GM12875 (cell line): ENCODE measurements at regions not wholly inside any gene's neighbourhood (a gene's known extent, or its start where the extent isn't known, plus 50 kb on each side); places are given as distances from the start of the nearest gene placed in this dataset.

ENCODE experiments used
- H3K4me3 ChIP-seq: one replicate; pipeline ENCODE4 v1.5.1; 2011; ENCODE audit warnings: low read depth, low read length, control low read depth
- CTCF ChIP-seq: IDR thresholded peaks from 2 replicates; pipeline ENCODE4 v1.5.1; 2011; ENCODE audit warnings: low read depth, mild to moderate bottlenecking, control low read depth, inconsistent platforms, low read length, moderate library complexity, borderline replicate concordance; ENCODE audit not compliant: insufficient read depth

- no peak overlapping the region for H3K4me3 ChIP-seq
- TF ChIP-seq CTCF = no peak
Measured at GRCh38 chr16:80066805-80067580, 466.5 kb upstream of the MAF start.

- TF ChIP-seq CTCF = no peak
- no peak overlapping the region for H3K4me3 ChIP-seq
Measured at GRCh38 chr16:80065541-80065940, 465.0 kb upstream of the MAF start.

- no peak overlapping the region for H3K4me3 ChIP-seq
- TF ChIP-seq CTCF = no peak
Measured at GRCh38 chr16:80063713-80064069, 463.2 kb upstream of the MAF start.

GRCh38 chr16:80063031-80063712, 462.6 kb upstream of the MAF start:
- TF ChIP-seq CTCF = no peak
- H3K4me3 ChIP-seq = no peak overlapping the region

- no peak overlapping the region for H3K4me3 ChIP-seq
Measured at GRCh38 chr16:80062361-80063030, 462.0 kb upstream of the MAF start.

GRCh38 chr16:80060470-80060869, 459.9 kb upstream of the MAF start:
- H3K4me3 ChIP-seq = no peak overlapping the region
- no peak for TF ChIP-seq CTCF

More at GRCh38 chr16:80062361-80063030, 462.0 kb upstream of the MAF start:
- no peak for TF ChIP-seq CTCF
